ENCODE measurements at regions not wholly inside any gene's neighbourhood (a gene's known extent, or its start where the extent isn't known, plus 50 kb on each side); places are given as distances from the start of the nearest gene placed in this dataset.

DNA sequence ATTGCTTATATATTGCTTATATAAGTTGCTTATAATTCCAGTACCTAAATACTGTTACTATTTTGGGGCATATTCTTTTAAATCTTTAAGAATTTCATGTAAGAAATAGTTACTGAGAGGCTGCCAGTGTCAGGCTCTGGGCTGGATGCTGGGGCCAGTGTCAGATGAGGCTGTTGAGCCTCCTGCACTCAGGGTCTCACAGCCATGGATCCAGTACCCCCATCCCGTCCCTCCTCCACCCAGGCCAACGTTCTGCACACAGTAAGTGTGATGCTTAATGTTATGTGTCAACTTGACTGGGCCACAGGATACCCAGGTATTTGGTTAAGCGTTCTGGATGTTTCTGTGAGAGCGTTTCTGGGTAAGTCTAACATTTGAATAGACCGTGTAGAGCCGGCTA, 119.5 kb upstream of the PMEPA1 start:
- Histone ChIP-seq H2BK120ac (ENCODE audit: low read depth, low read length) (no peak overlapping the region), H4K91ac (ENCODE audit: insufficient read depth, low read depth, low read length) (no peak overlapping the region), H3K14ac (replicated peaks; ENCODE audit: low read depth, low read length) (no peak overlapping the region), H2AFZ (replicated peaks; ENCODE audit: low read length, poor library complexity) (no peak overlapping the region), H2BK5ac (ENCODE audit: low read depth, low read length, poor library complexity, severe bottlenecking) (no peak overlapping the region), H3K4me3 (ENCODE audit: insufficient read depth, low read depth, low read length) (no peak overlapping the region), H4K8ac (ENCODE audit: low read depth in 2 of 2, low read length in 2 of 2) (no peak overlapping the region), H2AK5ac (ENCODE audit: low read depth, low read length) (no peak overlapping the region), H4K5ac (ENCODE audit: low read depth, low read length) (no peak overlapping the region), H3K4me2 (ENCODE audit: low read depth, low read length) (no peak overlapping the region), H4K20me1 (ENCODE audit: insufficient read depth, low read length) (no peaks in the 10 kb centered on the region; the same call in 1 of the 2 replicates), H3K9ac (ENCODE audit: low read depth, low read length) (no peak overlapping the region), H3K79me1 (ENCODE audit: low read depth in 1 of 2, low read length in 2 of 2) (no peaks in the 10 kb centered on the region), H3K4ac (ENCODE audit: low read depth, low read length) (no peak overlapping the region), H3K23ac (ENCODE audit: low read depth, low read length) (no peak overlapping the region), H3K56ac (ENCODE audit: extremely low read depth, insufficient read depth, low read length) (no peak overlapping the region), H2BK15ac (ENCODE audit: low read depth, low read length) (no peak overlapping the region), H3K18ac (ENCODE audit: low read depth, low read length) (no peak overlapping the region), H3K36me3 (ENCODE audit: control insufficient read depth, insufficient read depth, low read length) (no peaks in the 10 kb centered on the region), H3K27ac (ENCODE audit: insufficient read depth, low read length) (no peak overlapping the region), H3K27me3 (ENCODE audit: control insufficient read depth, insufficient read depth, low read length) (peaks cover 6% of the 10 kb centered on the region; the same call in 1 of the 2 replicates), H2BK20ac (ENCODE audit: low read depth, low read length) (no peak overlapping the region), H3K4me1 (ENCODE audit: control insufficient read depth, insufficient read depth, low read length) (no peaks in the 10 kb centered on the region), H2AK9ac (replicated peaks; ENCODE audit: low read depth, low read length, poor library complexity) (no peak overlapping the region), H3K9me3 (ENCODE audit: control insufficient read depth, insufficient read depth, low read length) (no peaks in the 10 kb centered on the region), H3K9me1 (ENCODE audit: insufficient read depth, low read length) (no peaks in the 10 kb centered on the region; the same call in 1 of the 2 replicates)
- ATAC-seq (ENCODE audit: low read depth) (no peak), DNase-seq (no peak)
- no CpG with 5 or more reads among the region's 6 CpGs for WGBS, 2 experiments (ENCODE audit: extremely low coverage in 2 of 2, insufficient read length in 1 of 2)
- dilution Hi-C loops (cut with HindIII; ENCODE audit: low sequenced_read_pairs, unreplicated experiment) (no loop called here), in situ Hi-C loops (cut with MboI; ENCODE audit: low sequenced_read_pairs) (no loop called here), intact Hi-C loops (cut with micrococcal nuclease) (no loop called here)
- ChIA-PET POLR2A (ENCODE audit: unreplicated experiment) (no interaction called here), CTCF (interaction anchor here (0.6 kb wide), 1 partner anchor 19 kb away, joined by 3 read pairs; no protein-coding TSS in a partner anchor)
- TF ChIP-seq RFX5 (IDR thresholded peaks at IDR 0.05; ENCODE audit: low read depth, low read length) = no peak
- no peak for TF ChIP-seq MAFK (IDR thresholded peaks at IDR 0.05; ENCODE audit: low read depth, low read length)
- TF ChIP-seq RAD21 (IDR thresholded peaks at IDR 0.05; ENCODE audit: low read length) = no peak
- TF ChIP-seq POLR2A (IDR thresholded peaks at IDR 0.05; ENCODE audit: low read depth, low read length) = no peak
- no peak for TF ChIP-seq FOS (IDR thresholded peaks at IDR 0.05; ENCODE audit: low read depth, low read length)
- no peak for TF ChIP-seq CEBPB (IDR thresholded peaks at IDR 0.05; ENCODE audit: low read depth, low read length)
- TF ChIP-seq CHD1 (IDR thresholded peaks at IDR 0.05; ENCODE audit: low read depth, low read length) = no peak
- TF ChIP-seq, protein P1, sequence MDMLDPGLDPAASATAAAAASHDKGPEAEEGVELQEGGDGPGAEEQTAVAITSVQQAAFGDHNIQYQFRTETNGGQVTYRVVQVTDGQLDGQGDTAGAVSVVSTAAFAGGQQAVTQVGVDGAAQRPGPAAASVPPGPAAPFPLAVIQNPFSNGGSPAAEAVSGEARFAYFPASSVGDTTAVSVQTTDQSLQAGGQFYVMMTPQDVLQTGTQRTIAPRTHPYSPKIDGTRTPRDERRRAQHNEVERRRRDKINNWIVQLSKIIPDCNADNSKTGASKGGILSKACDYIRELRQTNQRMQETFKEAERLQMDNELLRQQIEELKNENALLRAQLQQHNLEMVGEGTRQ (IDR thresholded peaks at IDR 0.05; ENCODE audit: low read depth, low read length) = no peak
- no peak for TF ChIP-seq SMC3 (IDR thresholded peaks at IDR 0.05; ENCODE audit: low read depth, low read length)
- no peak for TF ChIP-seq BHLHE40 (IDR thresholded peaks at IDR 0.05; ENCODE audit: low read depth, low read length)
- TF ChIP-seq RCOR1 (IDR thresholded peaks at IDR 0.05; ENCODE audit: insufficient replicate concordance, low read length) = no peak
- no peak for TF ChIP-seq NFE2L2 (IDR thresholded peaks at IDR 0.05; ENCODE audit: low read depth, low read length)
- no TSS peak for BruUV-seq (replicated peaks)

All from IMR-90 (cell line).